H9 (cell line): ENCODE measurements at regions not wholly inside any gene's neighbourhood (a gene's known extent, or its start where the extent isn't known, plus 50 kb on each side); places are given as distances from the start of the nearest gene placed in this dataset.

Source experiments
- DNase-seq: peaks from one replicate; pipeline ENCODE4 v3.0.0-alpha.2; 2017
- H2AFZ ChIP-seq: one replicate; pipeline ENCODE4 v1.6.1; 2013; ENCODE audit warnings: mild to moderate bottlenecking, low read length, control low read depth, moderate library complexity
- H2AK5ac ChIP-seq: 2 replicates; pipeline ENCODE4 v1.6.1; 2013; ENCODE audit warnings: low read length, control low read depth, mixed read lengths; ENCODE audit not compliant: insufficient read length
- H2BK120ac ChIP-seq: one replicate; pipeline ENCODE4 v1.6.1; 2013; ENCODE audit warnings: low read depth, mild to moderate bottlenecking, low read length, control low read depth, inconsistent platforms; ENCODE audit not compliant: poor library complexity, severe bottlenecking
- H2BK12ac ChIP-seq: 2 replicates; pipeline ENCODE4 v1.6.1; 2013; ENCODE audit warnings: low read length, control low read depth, mixed read lengths, low read depth; ENCODE audit not compliant: insufficient read length
- H2BK15ac ChIP-seq: 2 replicates; pipeline ENCODE4 v1.6.1; 2013; ENCODE audit warnings: low read depth, low read length, control low read depth
- H2BK20ac ChIP-seq: one replicate; pipeline ENCODE4 v1.6.1; 2013; ENCODE audit warnings: low read depth, mild to moderate bottlenecking, low read length, control low read depth, inconsistent platforms; ENCODE audit not compliant: poor library complexity, severe bottlenecking
- H2BK5ac ChIP-seq: 2 replicates; pipeline ENCODE4 v1.6.1; 2013; ENCODE audit warnings: low read length, control low read depth, mixed read lengths; ENCODE audit not compliant: insufficient read length
- H3K14ac ChIP-seq: 2 replicates; pipeline ENCODE4 v1.6.1; 2013; ENCODE audit warnings: low read length, control low read depth; ENCODE audit not compliant: insufficient read depth
- H3K18ac ChIP-seq: 2 replicates; pipeline ENCODE4 v1.6.1; 2013; ENCODE audit warnings: low read depth, mild to moderate bottlenecking, mixed read lengths, low read length, control low read depth; ENCODE audit not compliant: insufficient read length
- H3K23ac ChIP-seq: 2 replicates; pipeline ENCODE4 v1.6.1; 2013; ENCODE audit warnings: low read length, control low read depth, mixed read lengths, low read depth; ENCODE audit not compliant: insufficient read length
- H3K23me2 ChIP-seq: 2 replicates; pipeline ENCODE4 v1.6.1; 2013; ENCODE audit warnings: low read depth, mild to moderate bottlenecking, mixed read lengths, low read length, control low read depth; ENCODE audit not compliant: insufficient read length, poor library complexity, severe bottlenecking
- H3K27ac ChIP-seq: 2 replicates; pipeline ENCODE4 v1.5.1; 2013; ENCODE audit warnings: low read length, control low read depth, mixed read lengths, low read depth; ENCODE audit not compliant: insufficient read length
- H3K27me3 ChIP-seq: 2 replicates; pipeline ENCODE4 v1.6.1; 2013; ENCODE audit warnings: low read length, control low read depth, inconsistent platforms; ENCODE audit not compliant: insufficient read depth
- H3K4ac ChIP-seq: 2 replicates; pipeline ENCODE4 v1.6.1; 2013; ENCODE audit warnings: low read depth, mild to moderate bottlenecking, control low read depth, inconsistent platforms, low read length, moderate library complexity
- H3K4me1 ChIP-seq: 2 replicates; pipeline ENCODE4 v1.6.1; 2013; ENCODE audit warnings: low read length, control low read depth, inconsistent platforms; ENCODE audit not compliant: insufficient read depth
- H3K4me2 ChIP-seq: 2 replicates; pipeline ENCODE4 v1.6.1; 2013; ENCODE audit warnings: low read length, control low read depth, mixed read lengths; ENCODE audit not compliant: insufficient read length, insufficient read depth
- H3K56ac ChIP-seq: 2 replicates; pipeline ENCODE4 v1.6.1; 2013; ENCODE audit warnings: low read depth, mild to moderate bottlenecking, mixed read lengths, low read length, control low read depth; ENCODE audit not compliant: insufficient read length
- H3K79me1 ChIP-seq: 2 replicates; pipeline ENCODE4 v1.6.1; 2013; ENCODE audit warnings: low read depth, mild to moderate bottlenecking, moderate library complexity, low read length, control low read depth, inconsistent platforms; ENCODE audit not compliant: insufficient read depth, poor library complexity, severe bottlenecking
- H3K79me2 ChIP-seq: 2 replicates; pipeline ENCODE4 v1.6.1; 2013; ENCODE audit warnings: low read length, control low read depth, inconsistent platforms; ENCODE audit not compliant: insufficient read depth
- H3K9ac ChIP-seq: 2 replicates; pipeline ENCODE4 v1.6.1; 2013; ENCODE audit warnings: low read length, control low read depth, mixed read lengths; ENCODE audit not compliant: insufficient read length; ENCODE audit errors: extremely low read depth
- H3K9me3 ChIP-seq: one replicate; pipeline ENCODE4 v1.6.1; 2013; ENCODE audit warnings: low read depth, low read length, inconsistent platforms; ENCODE audit not compliant: control insufficient read depth
- H3T11ph ChIP-seq: one replicate; pipeline ENCODE4 v1.6.1; 2013; ENCODE audit warnings: mild to moderate bottlenecking, low read length, control low read depth, inconsistent platforms
- H4K20me1 ChIP-seq: one replicate; pipeline ENCODE4 v1.6.1; 2013; ENCODE audit not compliant: control insufficient read depth, insufficient read length, insufficient read depth
- H4K5ac ChIP-seq: 2 replicates; pipeline ENCODE4 v1.6.1; 2013; ENCODE audit warnings: low read depth, mild to moderate bottlenecking, mixed read lengths, low read length, control low read depth; ENCODE audit not compliant: insufficient read length
- H4K8ac ChIP-seq: replicated peaks from 2 replicates; pipeline ENCODE4 v1.6.1; 2013; ENCODE audit warnings: low read length, control low read depth, mixed read lengths, low read depth; ENCODE audit not compliant: insufficient read length
- H4K91ac ChIP-seq: 2 replicates; pipeline ENCODE4 v1.6.1; 2013; ENCODE audit warnings: low read depth, mild to moderate bottlenecking, moderate library complexity, mixed read lengths, low read length, control low read depth; ENCODE audit not compliant: insufficient read length
- H3K27ac Mint-ChIP-seq, 3 experiments: 2 replicates in 2 of 3; 3 replicates in 1 of 3; pipeline ENCODE4 v1.8.0; 2020 to 2021; ENCODE audit warnings: mixed read lengths in 3 of 3, mild to moderate bottlenecking in 1 of 3, moderate library complexity in 1 of 3
- H3K27me3 Mint-ChIP-seq: 2 replicates; pipeline ENCODE4 v1.8.0; 2021; ENCODE audit warnings: low read depth, mild to moderate bottlenecking, moderate library complexity, mixed read lengths
- H3K36me3 Mint-ChIP-seq, 3 experiments: 2 replicates in 2 of 3; 3 replicates in 1 of 3; pipeline ENCODE4 v1.8.0; 2020 to 2021; ENCODE audit warnings: low read depth in 3 of 3, mixed read lengths in 3 of 3; ENCODE audit not compliant: insufficient read depth in 1 of 3
- H3K4me1 Mint-ChIP-seq, 2 experiments: 2 replicates each; pipeline ENCODE4 v1.8.0; 2020; ENCODE audit warnings: mixed read lengths in 2 of 2
- H3K4me3 Mint-ChIP-seq, 2 experiments: 2 replicates in 1 of 2; 3 replicates in 1 of 2; pipeline ENCODE4 v1.8.0; 2020 to 2021; ENCODE audit warnings: mild to moderate bottlenecking in 2 of 2, mixed read lengths in 2 of 2, moderate library complexity in 1 of 2
- H3K9me3 Mint-ChIP-seq, 2 experiments: 2 replicates in 1 of 2; 3 replicates in 1 of 2; pipeline ENCODE4 v1.8.0; 2020; ENCODE audit warnings: mild to moderate bottlenecking in 2 of 2, mixed read lengths in 2 of 2, moderate library complexity in 1 of 2
- WGBS: extraction: QIAGEN DNeasy Blood & Tissue Kit; methylation state at CpG from one replicate; pipeline ENCODE4 v1.1.7; 2013; ENCODE audit warnings: missing lambda C conversion rate, low lambda C conversion rate, mixed read lengths; ENCODE audit not compliant: insufficient read length; ENCODE audit errors: extremely low coverage; 5-methylcytosine and 5-hydroxymethylcytosine counted together
- TF ChIP-seq, protein P1 (sequence below): fragments of 200-600 bp; sonication (generic); conservative IDR thresholded peaks from 3 replicates; pipeline ENCODE4 v1.8.0; 2021; ENCODE audit warnings: antibody characterized with exemption, mild to moderate bottlenecking

DNA sequence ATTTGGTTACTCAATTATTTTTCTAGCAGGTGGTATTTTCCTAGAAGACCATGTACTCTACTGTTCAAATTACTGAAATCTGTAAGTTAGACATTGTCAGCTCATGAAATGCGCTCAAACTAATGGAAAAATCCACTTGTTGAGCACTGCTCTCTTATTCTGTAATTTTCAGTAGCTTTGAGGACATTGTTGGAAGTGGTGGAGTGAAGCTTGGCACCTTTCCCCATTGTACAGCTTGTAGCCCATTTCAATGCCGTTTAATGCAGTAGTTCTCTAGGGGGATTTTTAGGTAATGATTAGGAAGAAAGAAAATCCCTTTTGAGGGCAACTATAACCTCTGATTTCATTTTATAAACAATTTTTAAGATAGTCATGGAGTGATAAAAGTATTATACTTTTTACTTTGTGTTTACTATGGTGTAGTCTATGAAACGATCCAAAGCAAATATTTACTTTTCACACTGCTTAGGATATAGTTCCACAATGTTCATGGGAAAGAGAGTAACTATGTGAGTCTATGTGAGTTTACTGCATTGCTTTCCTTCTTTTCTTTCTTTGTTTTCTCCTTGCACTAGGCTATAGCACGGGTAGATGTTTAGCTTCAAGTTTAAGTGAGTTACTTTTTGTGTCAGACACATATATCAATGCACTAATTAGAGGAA is 165.8 kb upstream of the ANKH start:
- no peak overlapping the region for H3K56ac ChIP-seq
- no peak overlapping the region for H3K27ac Mint-ChIP-seq
- no CpG with 5 or more reads among the region's 4 CpGs for WGBS

More for the DNA sequence above, 165.8 kb upstream of the ANKH start:
- Histone ChIP-seq H3K4ac (no peak overlapping the region), H3K4me1 (no peaks in the 10 kb centered on the region; the same call in 1 of the 2 replicates), H4K91ac (no peak overlapping the region), H2BK20ac (no peak overlapping the region), H3K18ac (no peak overlapping the region), H2BK15ac (no peak overlapping the region), H3K4me2 (no peak overlapping the region), H3K9ac (no peak overlapping the region), H3K27ac (no peak overlapping the region), H2AFZ (no peak overlapping the region), H3K23ac (no peak overlapping the region), H2BK12ac (no peak overlapping the region), H4K8ac (no peak overlapping the region), H3K79me2 (no peaks in the 10 kb centered on the region), H3K27me3 (no peaks in the 10 kb centered on the region), H3K14ac (no peak overlapping the region), H2BK120ac (no peak overlapping the region), H3K23me2 (no peaks in the 10 kb centered on the region), H3K9me3 (no peaks in the 10 kb centered on the region), H2AK5ac (no peak overlapping the region), H3T11ph (no peak overlapping the region), H4K20me1 (no peaks in the 10 kb centered on the region), H4K5ac (no peak overlapping the region), H2BK5ac (no peak overlapping the region), H3K79me1 (no peaks in the 10 kb centered on the region)
- Mint-ChIP-seq H3K9me3 (peaks cover 3 to 6% of the 10 kb centered on the region in 2 experiments; a peak in 4 of 5 replicates), H3K4me3 (no peak overlapping the region), H3K27me3 (no peaks in the 10 kb centered on the region; the same call in 1 of the 2 replicates), H3K36me3 (peaks cover 0 to 6% (median 3%) of the 10 kb centered on the region in 3 experiments; a peak in 2 of 7 replicates), H3K4me1 (peaks cover 0 to 3% of the 10 kb centered on the region in 2 experiments; a peak in 2 of 4 replicates)
- DNase-seq: no peak
- TF ChIP-seq, protein P1, sequence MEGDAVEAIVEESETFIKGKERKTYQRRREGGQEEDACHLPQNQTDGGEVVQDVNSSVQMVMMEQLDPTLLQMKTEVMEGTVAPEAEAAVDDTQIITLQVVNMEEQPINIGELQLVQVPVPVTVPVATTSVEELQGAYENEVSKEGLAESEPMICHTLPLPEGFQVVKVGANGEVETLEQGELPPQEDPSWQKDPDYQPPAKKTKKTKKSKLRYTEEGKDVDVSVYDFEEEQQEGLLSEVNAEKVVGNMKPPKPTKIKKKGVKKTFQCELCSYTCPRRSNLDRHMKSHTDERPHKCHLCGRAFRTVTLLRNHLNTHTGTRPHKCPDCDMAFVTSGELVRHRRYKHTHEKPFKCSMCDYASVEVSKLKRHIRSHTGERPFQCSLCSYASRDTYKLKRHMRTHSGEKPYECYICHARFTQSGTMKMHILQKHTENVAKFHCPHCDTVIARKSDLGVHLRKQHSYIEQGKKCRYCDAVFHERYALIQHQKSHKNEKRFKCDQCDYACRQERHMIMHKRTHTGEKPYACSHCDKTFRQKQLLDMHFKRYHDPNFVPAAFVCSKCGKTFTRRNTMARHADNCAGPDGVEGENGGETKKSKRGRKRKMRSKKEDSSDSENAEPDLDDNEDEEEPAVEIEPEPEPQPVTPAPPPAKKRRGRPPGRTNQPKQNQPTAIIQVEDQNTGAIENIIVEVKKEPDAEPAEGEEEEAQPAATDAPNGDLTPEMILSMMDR: no peak
